GM12892 (cell line): ENCODE measurements at regions not wholly inside any gene's neighbourhood (a gene's known extent, or its start where the extent isn't known, plus 50 kb on each side); places are given as distances from the start of the nearest gene placed in this dataset.

Experiments used
- POLR2A ChIP-seq: IDR thresholded peaks from 2 replicates; pipeline ENCODE4 v1.6.1; 2011; ENCODE audit warnings: low read depth, low read length, control low read depth
- POLR2AphosphoS5 ChIP-seq: IDR thresholded peaks from 2 replicates; pipeline ENCODE4 v1.6.1; 2011; ENCODE audit warnings: low read depth, low read length, control low read depth
- TAF1 ChIP-seq: IDR thresholded peaks from 2 replicates; pipeline ENCODE4 v1.6.1; 2011; ENCODE audit warnings: low read depth, mild to moderate bottlenecking, control low read depth, low read length, borderline replicate concordance

DNA sequence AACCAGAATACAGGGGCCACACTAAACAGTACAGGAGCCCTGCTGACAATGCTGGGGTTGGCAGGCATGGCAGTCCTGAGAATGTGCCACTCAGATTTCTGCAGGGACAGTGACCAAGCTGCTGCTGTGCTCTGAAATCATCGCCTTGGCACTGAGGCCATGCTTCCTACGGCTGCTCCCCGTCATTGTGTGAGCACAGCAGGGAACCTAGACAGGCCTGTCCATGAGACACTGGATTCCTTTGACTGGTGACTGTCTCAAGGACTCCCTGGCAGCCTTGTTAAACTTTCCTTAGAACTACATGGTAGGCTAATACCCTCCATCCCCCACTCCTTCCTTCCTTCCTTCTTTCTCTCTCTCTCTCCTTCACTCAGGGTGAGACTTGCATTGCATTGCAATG, 111.4 kb downstream of the LUZP4 start:
- TF ChIP-seq POLR2A, result no peak
- no peak for TF ChIP-seq TAF1
- TF ChIP-seq POLR2AphosphoS5, result no peak
